K562 (cell line): ENCODE measurements at regions not wholly inside any gene's neighbourhood (a gene's known extent, or its start where the extent isn't known, plus 50 kb on each side); places are given as distances from the start of the nearest gene placed in this dataset.

ENCODE experiments used
- CBFA2T3 ChIP-seq: fragments of 450-650 bp; IDR thresholded peaks from 2 replicates; pipeline ENCODE4 v1.6.1; 2017
- FOSL1 ChIP-seq: fragments of 200-800 bp; sonication (Bioruptor generic); conservative IDR thresholded peaks from 2 replicates; pipeline ENCODE4 v1.6.1; 2016; ENCODE audit warnings: missing genetic modification characterization, missing compliant biosample characterization
- GTF2B ChIP-seq: IDR thresholded peaks from 2 replicates; pipeline ENCODE4 v1.6.1; 2011; ENCODE audit not compliant: insufficient read length; ENCODE audit errors: extremely low read depth
- HMBOX1 ChIP-seq: sonication (generic); IDR thresholded peaks from 2 replicates; pipeline ENCODE4 v1.6.1; 2016
- JUND ChIP-seq, 2 experiments: IDR thresholded peaks; 2 replicates in 1 of 2; 3 replicates in 1 of 2; pipeline ENCODE4 v1.6.1; 2011; ENCODE audit warnings: borderline replicate concordance in 2 of 2, low read depth in 2 of 2, low read length in 2 of 2, improper control_type of control experiment in 1 of 2, missing biosample characterization in 1 of 2, missing genetic modification characterization in 1 of 2, missing genetic modification reagents in 1 of 2
- NR4A1 ChIP-seq, 2 experiments: fragments of 250-450 bp in 1 of 2; fragments of 450-650 bp in 1 of 2; sonication (Bioruptor Pico) in 1 of 2; IDR thresholded peaks; 2 replicates each; pipeline versions ENCODE4 v1.4.0 to v1.6.1; 2016 to 2020; ENCODE audit warnings: mild to moderate bottlenecking in 2 of 2, missing compliant biosample characterization in 1 of 2, missing genetic modification characterization in 1 of 2, moderate library complexity in 1 of 2
- OTX1 ChIP-seq: fragments of 450-650 bp; formaldehyde crosslinking; IDR thresholded peaks from 2 replicates; pipeline ENCODE4 v1.4.0; 2022; ENCODE audit warnings: mild to moderate bottlenecking
- PTRF ChIP-seq: fragments of 450-650 bp; IDR thresholded peaks from 2 replicates; pipeline ENCODE4 v1.6.1; 2016; ENCODE audit warnings: mild to moderate bottlenecking, missing genetic modification characterization, missing compliant biosample characterization
- RCOR1 ChIP-seq, 2 experiments: IDR thresholded peaks; 2 replicates each; pipeline ENCODE4 v1.6.1; 2012; ENCODE audit warnings: low read depth in 2 of 2, low read length in 2 of 2, borderline replicate concordance in 1 of 2, improper control_type of control experiment in 1 of 2
- SIN3B ChIP-seq: fragments of 450-650 bp; IDR thresholded peaks from 2 replicates; pipeline ENCODE4 v1.6.1; 2017; ENCODE audit warnings: low read depth, mild to moderate bottlenecking, moderate library complexity
- SMAD4 ChIP-seq: fragments of 250-450 bp; sonication (Bioruptor Pico); conservative IDR thresholded peaks from 2 replicates; pipeline ENCODE4 v1.8.0; 2021; ENCODE audit warnings: inconsistent platforms, mild to moderate bottlenecking, moderate library complexity
- TEAD1 ChIP-seq, 2 experiments: fragments of 450-650 bp in 1 of 2; sonication (generic) in 1 of 2; formaldehyde crosslinking; IDR thresholded peaks; 2 replicates each; pipeline versions ENCODE4 v1.4.0 to v1.8.0; 2020 to 2022; ENCODE audit warnings: mild to moderate bottlenecking in 2 of 2, missing genetic modification reagents in 1 of 2
- ZNF232 ChIP-seq: sonication (generic); formaldehyde crosslinking; IDR thresholded peaks from 2 replicates; pipeline ENCODE4 v1.8.0; 2022; ENCODE audit warnings: mild to moderate bottlenecking, missing genetic modification reagents
- ZNF407 ChIP-seq: fragments of 450-650 bp; IDR thresholded peaks from 2 replicates; pipeline ENCODE4 v1.6.1; 2016; ENCODE audit warnings: low read depth
- ZNF780A ChIP-seq: fragments of 250-450 bp; sonication (Bioruptor Pico); IDR thresholded peaks from 2 replicates; pipeline ENCODE4 v1.5.0; 2021; ENCODE audit warnings: mild to moderate bottlenecking

- no peak for TF ChIP-seq ZNF407
- no peak for TF ChIP-seq ZNF232 (CRISPR knock-in tag)
- TF ChIP-seq NR4A1 (CRISPR knock-in tag; IDR thresholded peaks at IDR 0.05) = 0 out of 2 replicates have a peak, but pooled peaks have one; percentile 29
- TF ChIP-seq NR4A1 (tag; IDR thresholded peaks at IDR 0.05) = no peak; the same call in 1 of the 2 replicates
- TF ChIP-seq JUND (IDR thresholded peaks at IDR 0.05; ENCODE audit: borderline replicate concordance, low read depth, low read length) = peak; percentile 79; the same call in 1 of the 2 replicates
- TF ChIP-seq JUND (tag; IDR thresholded peaks at IDR 0.05; ENCODE audit: borderline replicate concordance, low read depth, low read length) = peak; percentile 77; the same call in 2 of the 3 replicates
- peak; percentile 100 for TF ChIP-seq HMBOX1
- no peak for TF ChIP-seq ZNF780A
- peak; percentile 36; the same call in 1 of the 2 replicates for TF ChIP-seq SMAD4
- TF ChIP-seq RCOR1 (IDR thresholded peaks at IDR 0.05; ENCODE audit: borderline replicate concordance in 1 of 2, low read depth in 2 of 2, low read length in 2 of 2) = no peak
- TF ChIP-seq CBFA2T3 = peak; percentile 38
- TF ChIP-seq SIN3B = no peak
- peak; percentile 95 to 96 for TF ChIP-seq TEAD1 (CRISPR knock-in tag; IDR thresholded peaks at IDR 0.05)
- TF ChIP-seq GTF2B = no peak
- TF ChIP-seq FOSL1 = peak; percentile 76
- TF ChIP-seq PTRF (tag) = 0 out of 2 replicates have a peak, but pooled peaks have one; percentile 11
- 0 out of 2 replicates have a peak, but pooled peaks have one; percentile 28 for TF ChIP-seq OTX1 (CRISPR knock-in tag)
These were observed 51.7 kb upstream of the ACADM start (continued) for GRCh38 chr1:75672528-75673393.
